NCI-H2227 treated with DMSO at 0.1 percent for 48 hours (cell line): ENCODE measurements at regions not wholly inside any gene's neighbourhood (a gene's known extent, or its start where the extent isn't known, plus 50 kb on each side); places are given as distances from the start of the nearest gene placed in this dataset.
A peak's percentile ranks its signal among the peaks of the same experiment; 100 is the strongest.

ENCODE experiments used
- DNase-seq: peaks from one replicate; lab custom pipeline; 2025; lab: John Stamatoyannopoulos, UW

GRCh38 chr5:74027732-74028338 lies 401.8 kb downstream of the ARHGEF28 start:
- DNase-seq = no peak

GRCh38 chr5:74026310-74026709 lies 400.3 kb downstream of the ARHGEF28 start:
- DNase-seq = no peak

GRCh38 chr5:74021126-74021525 lies 395.1 kb downstream of the ARHGEF28 start:
- no peak for DNase-seq

- DNase-seq = no peak
These were observed 394.5 kb downstream of the ARHGEF28 start for GRCh38 chr5:74020503-74020902.

GRCh38 chr5:74019923-74020322 lies 393.9 kb downstream of the ARHGEF28 start:
- DNase-seq = no peak

- no peak for DNase-seq
These were observed 391.8 kb downstream of the ARHGEF28 start for GRCh38 chr5:74017786-74018211.

- no peak for DNase-seq
These were observed 391.1 kb downstream of the ARHGEF28 start for GRCh38 chr5:74017112-74017511.

- DNase-seq = no peak
These were observed 390.4 kb downstream of the ARHGEF28 start for GRCh38 chr5:74016373-74016772.

- no peak for DNase-seq
These were observed 389.7 kb downstream of the ARHGEF28 start for GRCh38 chr5:74015716-74016115.

GRCh38 chr5:74013222-74013621 lies 387.2 kb downstream of the ARHGEF28 start:
- DNase-seq = peak; percentile 8

GRCh38 chr5:74009502-74009901 lies 383.5 kb downstream of the ARHGEF28 start:
- no peak for DNase-seq

GRCh38 chr5:74007193-74007592 lies 381.2 kb downstream of the ARHGEF28 start:
- DNase-seq = no peak

- DNase-seq = no peak
These were observed 373.3 kb downstream of the ARHGEF28 start for GRCh38 chr5:73999297-73999696.

GRCh38 chr5:73998489-73998888 lies 372.5 kb downstream of the ARHGEF28 start:
- DNase-seq = no peak

- DNase-seq = no peak
These were observed 372.0 kb downstream of the ARHGEF28 start for GRCh38 chr5:73997960-73998359.

- no peak for DNase-seq
These were observed 370.3 kb downstream of the ARHGEF28 start for GRCh38 chr5:73996151-73996755.

GRCh38 chr5:73994963-73995362 lies 369.0 kb downstream of the ARHGEF28 start:
- no peak for DNase-seq
